Dendritic cell treated with granulocyte-macrophage colony-stimulating factor and Interleukin-4, amounts not matched to agents 40 ng/mL and 50 ng/mL, for 4 days (primary cell): ENCODE measurements at regions not wholly inside any gene's neighbourhood (a gene's known extent, or its start where the extent isn't known, plus 50 kb on each side); places are given as distances from the start of the nearest gene placed in this dataset.

Experiments used
- H3K27ac Mint-ChIP-seq: one replicate; pipeline ENCODE4 v1.8.0; 2022; ENCODE audit warnings: mild to moderate bottlenecking, mixed read lengths
- H3K27me3 Mint-ChIP-seq: one replicate; pipeline ENCODE4 v1.8.0; 2022; ENCODE audit warnings: mild to moderate bottlenecking, mixed read lengths
- H3K36me3 Mint-ChIP-seq: one replicate; pipeline ENCODE4 v1.8.0; 2022; ENCODE audit warnings: low read depth, mixed read lengths
- H3K4me1 Mint-ChIP-seq: one replicate; pipeline ENCODE4 v1.8.0; 2022; ENCODE audit warnings: low read depth, mixed read lengths
- H3K4me3 Mint-ChIP-seq: one replicate; pipeline ENCODE4 v1.8.0; 2022; ENCODE audit warnings: mild to moderate bottlenecking, moderate library complexity, mixed read lengths
- H3K9me3 Mint-ChIP-seq: one replicate; pipeline ENCODE4 v1.8.0; 2022; ENCODE audit warnings: mixed read lengths
- intact Hi-C: fragments of 100-400 bp; cut with micrococcal nuclease; formaldehyde crosslinking; loops from one replicate; pipeline ENCODE4 v1.15.0; 2022

GRCh38 chr4:159639671-159640323 lies 536.9 kb downstream of the RAPGEF2 start:
- no peaks in the 10 kb centered on the region for H3K4me1 Mint-ChIP-seq
- H3K27me3 Mint-ChIP-seq = no peaks in the 10 kb centered on the region
- H3K36me3 Mint-ChIP-seq = no peaks in the 10 kb centered on the region
- H3K9me3 Mint-ChIP-seq = peaks cover 19% of the 10 kb centered on the region
- no peak overlapping the region for H3K4me3 Mint-ChIP-seq
- no peak overlapping the region for H3K27ac Mint-ChIP-seq
- intact Hi-C loops = no loop called here

GRCh38 chr4:159649237-159649636 lies 546.4 kb downstream of the RAPGEF2 start:
- Mint-ChIP-seq H3K27ac (no peak overlapping the region), H3K27me3 (no peaks in the 10 kb centered on the region), H3K4me1 (no peaks in the 10 kb centered on the region), H3K4me3 (no peak overlapping the region), H3K9me3 (peaks cover 25% of the 10 kb centered on the region), H3K36me3 (no peaks in the 10 kb centered on the region)
- intact Hi-C loops = no loop called here

DNA sequence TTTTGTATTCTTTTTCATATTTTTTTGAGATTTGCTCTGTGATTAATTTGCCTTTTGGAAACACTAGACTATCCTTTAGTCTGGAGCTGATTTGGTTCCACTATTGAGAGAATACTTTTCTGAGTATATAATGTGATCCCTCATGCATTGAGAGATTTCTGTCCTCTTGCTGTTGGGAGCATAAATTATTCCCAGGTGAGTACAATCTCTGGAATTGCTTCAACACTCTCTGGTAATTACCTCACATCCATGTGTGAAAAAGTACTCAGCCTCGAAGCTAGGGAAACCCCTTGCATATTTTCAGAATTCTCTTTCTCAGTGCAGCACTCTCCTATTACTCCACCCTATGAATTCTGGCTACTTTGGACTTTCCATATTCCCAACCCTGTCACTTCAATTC lies 550.0 kb downstream of the RAPGEF2 start:
- Mint-ChIP-seq H3K27me3 (no peaks in the 10 kb centered on the region), H3K27ac (no peak overlapping the region)

DNA sequence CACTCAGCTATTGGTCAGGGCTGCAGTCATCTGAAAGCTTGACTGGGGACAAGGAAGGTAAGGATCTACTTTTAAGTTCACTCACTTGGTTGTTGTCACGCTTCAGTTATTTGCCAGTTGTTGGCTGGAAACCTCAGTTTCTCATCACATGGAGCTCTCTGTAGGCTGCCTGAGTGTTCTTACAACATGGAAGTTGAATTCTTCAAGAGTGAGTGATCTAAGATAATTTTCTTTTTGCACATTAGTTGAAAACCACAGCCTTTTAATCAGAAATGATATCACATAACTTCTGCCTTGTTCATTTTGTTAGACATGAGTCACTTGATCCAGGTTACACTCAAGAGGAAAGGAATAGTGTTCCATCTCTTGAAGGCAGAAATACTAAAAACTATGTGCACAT lies 552.7 kb downstream of the RAPGEF2 start:
- H3K9me3 Mint-ChIP-seq = peaks cover 22% of the 10 kb centered on the region
- H3K27me3 Mint-ChIP-seq = no peaks in the 10 kb centered on the region
- intact Hi-C loops = no loop called here
- no peaks in the 10 kb centered on the region for H3K4me1 Mint-ChIP-seq
- H3K4me3 Mint-ChIP-seq = no peak overlapping the region
- H3K27ac Mint-ChIP-seq = no peak overlapping the region
- no peaks in the 10 kb centered on the region for H3K36me3 Mint-ChIP-seq

More for the DNA sequence above, 550.0 kb downstream of the RAPGEF2 start:
- H3K4me1 Mint-ChIP-seq = no peaks in the 10 kb centered on the region
- no peaks in the 10 kb centered on the region for H3K36me3 Mint-ChIP-seq
- H3K4me3 Mint-ChIP-seq = no peak overlapping the region
- intact Hi-C loops = no loop called here
- peaks cover 26% of the 10 kb centered on the region for H3K9me3 Mint-ChIP-seq

GRCh38 chr4:159669094-159669493 lies 566.2 kb downstream of the RAPGEF2 start:
- Mint-ChIP-seq H3K27ac (no peak overlapping the region), H3K9me3 (peaks cover 30% of the 10 kb centered on the region), H3K4me3 (no peak overlapping the region), H3K4me1 (no peaks in the 10 kb centered on the region), H3K36me3 (no peaks in the 10 kb centered on the region), H3K27me3 (no peaks in the 10 kb centered on the region)
- intact Hi-C loops = no loop called here

DNA sequence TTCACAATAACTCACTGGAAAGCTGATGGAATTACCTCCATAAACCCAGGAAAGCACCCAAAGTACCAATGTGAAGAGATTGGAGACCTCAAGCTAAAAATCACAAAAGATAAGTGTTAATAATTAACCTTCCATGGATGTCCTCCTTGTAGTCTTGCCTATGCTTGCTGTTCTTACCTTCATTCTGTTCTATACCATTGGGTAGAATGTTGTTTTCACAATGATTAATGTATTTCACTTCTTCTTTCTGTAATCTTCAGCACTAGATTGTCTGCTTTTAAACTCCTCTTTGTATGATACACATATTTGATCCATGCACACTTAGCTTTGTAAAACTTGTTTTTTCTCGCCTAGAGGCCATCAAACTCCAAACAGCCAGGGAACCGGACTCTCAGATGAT lies 570.3 kb downstream of the RAPGEF2 start:
- H3K9me3 Mint-ChIP-seq = peaks cover 7% of the 10 kb centered on the region

DNA sequence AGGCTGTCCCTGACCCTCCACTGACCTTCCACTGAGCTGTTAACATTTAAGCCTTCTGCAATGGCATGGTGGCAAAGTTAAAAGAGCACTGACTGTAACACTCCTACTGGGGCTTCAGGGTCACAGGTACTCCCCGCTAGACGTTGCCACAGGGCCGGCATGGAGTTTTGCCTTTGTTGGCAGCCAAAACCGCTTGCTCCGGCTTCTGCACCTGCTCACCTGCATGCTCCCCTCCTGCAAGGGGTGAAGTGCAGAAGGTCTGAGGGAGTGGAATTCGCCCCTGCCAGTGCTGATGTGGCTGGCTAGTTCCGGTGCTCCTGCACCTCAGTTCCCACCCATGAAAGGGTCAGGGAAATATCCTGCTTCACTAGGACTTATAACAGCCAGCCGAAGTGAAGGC lies 571.4 kb downstream of the RAPGEF2 start:
- H3K9me3 Mint-ChIP-seq = peaks cover 7% of the 10 kb centered on the region
- intact Hi-C loops = no loop called here
- H3K27me3 Mint-ChIP-seq = no peaks in the 10 kb centered on the region
- H3K4me3 Mint-ChIP-seq = no peak overlapping the region
- H3K27ac Mint-ChIP-seq = no peak overlapping the region
- no peaks in the 10 kb centered on the region for H3K4me1 Mint-ChIP-seq
- no peaks in the 10 kb centered on the region for H3K36me3 Mint-ChIP-seq

More for the DNA sequence above, 570.3 kb downstream of the RAPGEF2 start:
- intact Hi-C loops = no loop called here
- Mint-ChIP-seq H3K27ac (no peak overlapping the region), H3K4me1 (no peaks in the 10 kb centered on the region), H3K36me3 (no peaks in the 10 kb centered on the region), H3K4me3 (no peak overlapping the region), H3K27me3 (no peaks in the 10 kb centered on the region)

- no peak overlapping the region for H3K4me3 Mint-ChIP-seq
- no peaks in the 10 kb centered on the region for H3K4me1 Mint-ChIP-seq
- H3K27me3 Mint-ChIP-seq = no peaks in the 10 kb centered on the region
- H3K27ac Mint-ChIP-seq = no peak overlapping the region
- intact Hi-C loops = no loop called here
- H3K36me3 Mint-ChIP-seq = no peaks in the 10 kb centered on the region
- peaks cover 7% of the 10 kb centered on the region for H3K9me3 Mint-ChIP-seq
Observed at GRCh38 chr4:159677521-159677920, 574.6 kb downstream of the RAPGEF2 start.

DNA sequence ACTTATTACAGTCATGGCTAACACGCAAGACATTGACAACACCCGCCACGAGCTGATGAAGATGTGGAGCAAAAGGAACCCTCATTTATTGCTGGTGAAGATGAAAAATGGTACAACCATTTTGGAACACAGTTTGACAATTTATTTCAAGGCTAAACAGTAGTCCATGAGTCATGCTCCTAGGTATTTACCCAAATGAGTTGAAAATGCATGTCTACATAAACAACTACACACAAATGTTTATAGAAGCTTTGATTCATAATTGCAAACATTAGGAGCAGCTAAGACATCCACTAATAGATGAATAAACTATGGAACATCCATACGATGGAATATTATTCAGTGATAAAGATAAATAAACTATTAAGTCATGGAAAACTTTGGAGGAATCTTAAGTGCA lies 580.1 kb downstream of the RAPGEF2 start:
- no peaks in the 10 kb centered on the region for H3K4me1 Mint-ChIP-seq
- H3K27me3 Mint-ChIP-seq = no peaks in the 10 kb centered on the region
- intact Hi-C loops = no loop called here
- H3K27ac Mint-ChIP-seq = no peak overlapping the region
- H3K4me3 Mint-ChIP-seq = no peak overlapping the region
- no peaks in the 10 kb centered on the region for H3K36me3 Mint-ChIP-seq
- H3K9me3 Mint-ChIP-seq = peaks cover 19% of the 10 kb centered on the region

DNA sequence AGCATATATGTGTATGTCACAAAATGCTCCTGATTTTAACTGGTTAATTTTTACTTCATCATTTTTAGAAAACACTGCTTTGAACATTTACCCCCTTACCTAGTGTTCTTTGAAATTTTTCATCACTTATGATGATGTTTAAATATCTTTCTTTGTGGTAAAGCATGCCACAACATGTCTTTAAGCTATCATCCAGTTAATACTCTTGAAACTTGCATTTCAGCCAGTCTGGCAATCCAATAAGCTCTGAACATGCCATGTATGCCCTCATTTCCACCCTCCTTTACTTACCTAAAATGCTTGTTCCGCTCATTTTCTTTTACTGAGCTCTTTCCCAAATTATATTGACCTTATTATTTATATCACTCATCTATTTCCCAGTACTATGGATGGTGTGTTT lies 581.2 kb downstream of the RAPGEF2 start:
- Mint-ChIP-seq H3K27ac (no peak overlapping the region), H3K4me1 (no peaks in the 10 kb centered on the region), H3K4me3 (no peak overlapping the region), H3K36me3 (no peaks in the 10 kb centered on the region), H3K9me3 (peaks cover 30% of the 10 kb centered on the region), H3K27me3 (no peaks in the 10 kb centered on the region)
- intact Hi-C loops = no loop called here

DNA sequence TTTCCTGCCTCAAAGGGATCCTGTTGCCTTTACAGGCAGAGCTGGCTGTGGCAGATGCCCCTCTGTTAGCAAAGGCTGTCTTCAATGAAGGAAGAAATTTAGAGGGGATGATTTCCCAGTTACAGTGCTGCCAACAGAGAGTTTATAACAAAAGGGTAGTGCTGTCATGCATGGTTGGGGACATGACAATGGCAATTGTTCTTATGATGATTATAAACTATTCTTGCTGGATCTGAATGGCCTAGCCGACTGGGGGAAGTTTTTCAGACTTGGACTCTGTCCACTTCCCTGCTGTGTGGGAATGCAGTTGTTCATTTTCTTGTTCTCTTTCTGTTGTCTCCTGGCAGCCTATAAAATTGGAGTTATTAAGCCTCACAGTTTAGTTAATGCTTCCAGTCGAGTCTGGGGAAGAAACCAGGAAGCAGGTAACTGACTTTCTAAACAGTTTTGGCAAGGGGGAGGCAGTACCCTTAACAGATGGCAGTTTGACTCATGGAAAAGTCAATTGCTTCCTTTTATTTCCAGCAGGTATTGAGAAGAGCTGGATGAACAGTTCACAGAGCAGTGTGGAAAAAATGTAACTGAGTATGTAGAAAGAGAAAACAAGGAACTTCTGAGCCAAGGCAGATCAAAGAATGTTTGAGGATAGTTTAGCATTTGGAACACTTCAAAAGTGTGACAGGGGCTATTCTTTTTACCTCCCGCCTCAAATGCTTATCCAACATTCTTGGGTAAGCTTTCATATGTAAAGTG lies 582.6 kb downstream of the RAPGEF2 start:
- intact Hi-C loops = no loop called here

GRCh38 chr4:159689526-159689925 lies 586.6 kb downstream of the RAPGEF2 start:
- H3K9me3 Mint-ChIP-seq = peaks cover 61% of the 10 kb centered on the region
- intact Hi-C loops = no loop called here
- H3K4me3 Mint-ChIP-seq = no peak overlapping the region
- no peaks in the 10 kb centered on the region for H3K36me3 Mint-ChIP-seq
- H3K4me1 Mint-ChIP-seq = no peaks in the 10 kb centered on the region
- no peak overlapping the region for H3K27ac Mint-ChIP-seq
- no peaks in the 10 kb centered on the region for H3K27me3 Mint-ChIP-seq

More for the DNA sequence above, 582.6 kb downstream of the RAPGEF2 start:
- Mint-ChIP-seq H3K27ac (no peak overlapping the region), H3K4me3 (no peak overlapping the region), H3K27me3 (no peaks in the 10 kb centered on the region), H3K4me1 (no peaks in the 10 kb centered on the region), H3K9me3 (peaks cover 39% of the 10 kb centered on the region), H3K36me3 (no peaks in the 10 kb centered on the region)

- Mint-ChIP-seq H3K4me3 (no peak overlapping the region), H3K27me3 (no peaks in the 10 kb centered on the region), H3K9me3 (peaks cover 65% of the 10 kb centered on the region), H3K36me3 (no peaks in the 10 kb centered on the region), H3K27ac (no peak overlapping the region), H3K4me1 (no peaks in the 10 kb centered on the region)
- intact Hi-C loops = no loop called here
Observed at GRCh38 chr4:159697322-159698283, 594.7 kb downstream of the RAPGEF2 start.

DNA sequence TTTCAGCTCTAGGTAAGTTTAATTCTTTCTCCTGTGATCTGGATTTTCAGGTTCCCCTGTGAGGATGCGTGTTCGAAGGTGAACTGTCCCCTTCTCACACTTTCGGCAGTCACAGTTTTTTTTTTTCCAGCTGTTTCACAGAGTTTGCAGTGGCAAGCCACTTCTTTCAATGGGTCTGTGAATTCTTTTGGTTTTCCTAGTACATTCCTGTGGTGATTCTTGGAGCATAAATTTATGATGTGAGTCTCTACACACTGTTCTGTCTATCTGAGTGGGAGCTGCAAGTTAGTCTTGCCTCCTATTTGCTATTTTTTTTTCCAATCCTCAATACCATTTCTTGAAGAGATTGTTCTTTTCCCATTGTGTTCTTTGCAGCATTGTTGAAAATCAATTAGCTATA lies 595.5 kb downstream of the RAPGEF2 start:
- Mint-ChIP-seq H3K4me1 (no peaks in the 10 kb centered on the region), H3K4me3 (no peak overlapping the region), H3K27ac (no peak overlapping the region), H3K27me3 (no peaks in the 10 kb centered on the region), H3K36me3 (no peaks in the 10 kb centered on the region), H3K9me3 (peaks cover 58% of the 10 kb centered on the region)
- intact Hi-C loops = no loop called here
